ENCODE measurements at regions not wholly inside any gene's neighbourhood (a gene's known extent, or its start where the extent isn't known, plus 50 kb on each side); places are given as distances from the start of the nearest gene placed in this dataset.
"Not testable (repeated sequence)": the region's sequence is repeated elsewhere in the genome, so short reads cannot be mapped to it uniquely, and the experiment has no call there.

DNA sequence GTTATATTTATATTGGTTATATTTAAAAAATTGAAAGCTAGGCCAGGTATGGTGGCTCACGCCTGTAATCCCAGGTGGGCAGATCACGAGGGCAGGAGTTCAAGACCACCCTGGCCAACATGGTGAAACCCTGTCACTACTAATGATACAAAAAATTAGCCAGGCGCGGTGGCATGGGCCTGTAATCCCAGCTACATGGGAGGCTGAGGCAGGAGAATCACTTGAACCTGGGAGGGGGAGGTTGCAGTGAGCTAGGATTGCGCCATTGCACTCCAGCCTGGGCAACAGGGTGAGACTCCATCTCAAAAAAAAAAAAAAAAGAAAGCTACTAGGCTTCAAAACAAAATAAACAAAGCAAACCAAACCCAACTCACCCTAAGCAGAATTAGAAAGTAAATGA is 109.0 kb upstream of the SERPINE2 start:
- not testable (repeated sequence) for TF ChIP-seq TEAD4 (IDR thresholded peaks at IDR 0.05; ENCODE audit: low read depth, low read length); POLR2A (IDR thresholded peaks at IDR 0.05; ENCODE audit: control extremely low read depth in 1 of 2, low read depth in 2 of 2, low read length in 2 of 2); GTF2F1 (IDR thresholded peaks at IDR 0.05; ENCODE audit: borderline replicate concordance, low read depth, low read length); BRCA1 (IDR thresholded peaks at IDR 0.05; ENCODE audit: low read depth, low read length); JUN (IDR thresholded peaks at IDR 0.05; ENCODE audit: low read depth, low read length); EP300 (IDR thresholded peaks at IDR 0.05; ENCODE audit: borderline replicate concordance in 1 of 2, low read depth in 2 of 2, low read length in 2 of 2)
- TF ChIP-seq, protein P1, sequence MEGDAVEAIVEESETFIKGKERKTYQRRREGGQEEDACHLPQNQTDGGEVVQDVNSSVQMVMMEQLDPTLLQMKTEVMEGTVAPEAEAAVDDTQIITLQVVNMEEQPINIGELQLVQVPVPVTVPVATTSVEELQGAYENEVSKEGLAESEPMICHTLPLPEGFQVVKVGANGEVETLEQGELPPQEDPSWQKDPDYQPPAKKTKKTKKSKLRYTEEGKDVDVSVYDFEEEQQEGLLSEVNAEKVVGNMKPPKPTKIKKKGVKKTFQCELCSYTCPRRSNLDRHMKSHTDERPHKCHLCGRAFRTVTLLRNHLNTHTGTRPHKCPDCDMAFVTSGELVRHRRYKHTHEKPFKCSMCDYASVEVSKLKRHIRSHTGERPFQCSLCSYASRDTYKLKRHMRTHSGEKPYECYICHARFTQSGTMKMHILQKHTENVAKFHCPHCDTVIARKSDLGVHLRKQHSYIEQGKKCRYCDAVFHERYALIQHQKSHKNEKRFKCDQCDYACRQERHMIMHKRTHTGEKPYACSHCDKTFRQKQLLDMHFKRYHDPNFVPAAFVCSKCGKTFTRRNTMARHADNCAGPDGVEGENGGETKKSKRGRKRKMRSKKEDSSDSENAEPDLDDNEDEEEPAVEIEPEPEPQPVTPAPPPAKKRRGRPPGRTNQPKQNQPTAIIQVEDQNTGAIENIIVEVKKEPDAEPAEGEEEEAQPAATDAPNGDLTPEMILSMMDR (IDR thresholded peaks at IDR 0.05; ENCODE audit: control extremely low read depth in 1 of 3, insufficient read depth in 1 of 3, low read depth in 1 of 3, low read length in 3 of 3) = not testable (repeated sequence)
